Amniotic stem cell (primary cell): ENCODE measurements at regions not wholly inside any gene's neighbourhood (a gene's known extent, or its start where the extent isn't known, plus 50 kb on each side); places are given as distances from the start of the nearest gene placed in this dataset.
"Not testable (repeated sequence)": the region's sequence is repeated elsewhere in the genome, so short reads cannot be mapped to it uniquely, and the experiment has no call there.

ENCODE experiments used
- DNase-seq: peaks from one replicate; lab custom pipeline; 2025; lab: John Stamatoyannopoulos, UW

DNA sequence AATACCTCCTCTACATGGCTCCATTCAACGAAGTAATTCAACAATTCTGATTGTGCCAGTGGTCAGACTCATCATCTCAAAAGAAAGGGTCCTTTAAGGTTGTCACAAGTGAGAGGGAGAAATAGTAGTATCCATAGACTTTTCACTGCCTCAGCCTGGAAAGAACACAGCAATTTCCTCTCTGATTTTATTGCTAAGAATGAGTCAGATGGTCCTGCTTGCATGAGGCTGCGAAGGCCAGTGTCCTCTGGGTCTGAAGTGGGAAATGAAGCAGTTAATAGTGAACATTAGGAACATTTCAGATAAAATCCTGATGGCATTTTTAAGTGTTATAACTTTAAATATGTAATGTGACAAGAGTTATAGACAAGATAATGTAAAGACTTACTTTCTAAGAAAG lies 979.0 kb downstream of the EFNA5 start:
- DNase-seq = no peak

DNA sequence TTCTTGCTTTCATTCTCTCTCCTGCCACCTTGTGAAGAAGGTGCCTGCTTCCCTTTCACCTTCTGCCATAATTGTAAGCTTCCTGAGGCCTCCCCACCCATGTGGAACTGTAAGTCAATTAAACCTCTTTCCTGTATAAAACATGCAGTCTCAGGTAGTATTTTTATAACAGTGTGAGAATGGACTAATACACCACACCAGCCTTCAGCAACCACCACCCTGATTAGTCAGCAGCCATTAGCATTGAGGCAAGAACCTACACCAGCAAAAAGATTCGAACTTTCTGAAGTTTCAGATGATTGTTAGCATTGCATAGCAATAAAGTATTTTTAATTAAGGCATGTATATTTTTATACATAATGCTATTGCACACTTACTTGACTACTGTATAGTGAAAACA lies 980.2 kb downstream of the EFNA5 start:
- DNase-seq = no peak

- DNase-seq = no peak
Measured at GRCh38 chr5:106680330-106680729, 990.4 kb downstream of the EFNA5 start.

- no peak for DNase-seq
Measured at GRCh38 chr5:106677057-106677456, 993.7 kb downstream of the EFNA5 start.

GRCh38 chr5:106675687-106676086 lies 995.0 kb downstream of the EFNA5 start:
- no peak for DNase-seq

DNA sequence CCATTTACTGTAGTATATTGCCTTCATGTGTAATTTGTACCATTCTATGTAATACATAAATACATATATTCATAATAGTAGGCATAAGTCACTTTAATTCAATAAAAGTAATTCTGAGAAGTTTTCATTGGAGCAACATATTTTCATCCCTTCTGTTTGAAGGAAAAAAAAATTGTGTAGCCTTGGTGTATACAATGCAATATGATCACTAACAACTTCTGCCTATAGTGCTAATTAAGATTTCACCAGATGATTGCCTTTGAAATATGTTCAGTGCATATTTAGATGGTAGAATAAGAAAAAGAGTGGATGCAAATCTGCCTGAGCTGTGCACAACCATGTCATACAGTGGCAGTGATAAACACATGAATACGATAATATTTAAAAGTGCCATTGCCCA lies 996.8 kb downstream of the EFNA5 start:
- no peak for DNase-seq

GRCh38 chr5:106661866-106662265 lies 1008.9 kb downstream of the EFNA5 start:
- no peak for DNase-seq

DNA sequence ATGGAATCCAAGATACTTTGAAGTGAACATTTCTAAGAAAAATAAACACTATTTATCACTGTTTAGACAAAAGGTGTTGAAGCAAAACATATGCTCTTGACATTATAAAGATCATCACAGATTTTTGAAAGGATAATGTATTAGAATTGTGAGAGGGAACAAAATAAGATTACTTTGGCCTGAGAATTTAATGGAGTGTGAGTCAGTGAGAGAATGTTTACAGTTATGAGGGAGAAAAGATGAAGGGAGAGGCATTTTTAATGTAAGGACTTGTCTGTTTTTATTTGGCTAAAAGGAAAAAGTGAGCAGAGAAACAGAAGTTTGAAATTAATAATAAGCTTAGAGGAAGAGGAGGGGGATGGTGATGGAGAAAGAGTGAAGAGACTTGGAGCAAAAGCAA lies 1010.1 kb downstream of the EFNA5 start:
- DNase-seq = no peak

- DNase-seq = no peak
Measured at GRCh38 chr5:106658150-106658549, 1012.6 kb downstream of the EFNA5 start.

- no peak for DNase-seq
Measured at GRCh38 chr5:106656821-106657220, 1013.9 kb downstream of the EFNA5 start.

DNA sequence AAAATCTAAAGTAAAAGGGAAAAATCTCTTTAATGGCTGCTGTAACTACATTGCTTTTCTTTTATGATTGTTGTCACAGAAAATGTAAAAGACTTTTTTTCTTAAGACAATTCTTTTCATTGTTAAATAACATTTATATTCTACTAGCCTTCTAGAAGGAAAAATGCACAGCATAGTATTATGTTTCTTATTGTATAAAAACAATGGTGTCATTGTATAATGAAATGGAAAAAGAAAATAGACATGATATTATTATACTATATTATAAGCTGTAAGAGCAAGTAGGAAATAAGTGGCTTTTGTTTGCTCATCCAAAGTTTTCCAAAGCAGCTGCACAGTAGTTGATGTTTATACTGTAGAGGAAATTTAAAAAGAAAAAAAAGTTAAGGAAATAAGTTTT lies 1021.7 kb downstream of the EFNA5 start:
- no peak for DNase-seq

GRCh38 chr5:106648401-106648800 lies 1022.3 kb downstream of the EFNA5 start:
- DNase-seq = no peak

- no peak for DNase-seq
Measured at GRCh38 chr5:106646106-106646505, 1024.6 kb downstream of the EFNA5 start.

DNA sequence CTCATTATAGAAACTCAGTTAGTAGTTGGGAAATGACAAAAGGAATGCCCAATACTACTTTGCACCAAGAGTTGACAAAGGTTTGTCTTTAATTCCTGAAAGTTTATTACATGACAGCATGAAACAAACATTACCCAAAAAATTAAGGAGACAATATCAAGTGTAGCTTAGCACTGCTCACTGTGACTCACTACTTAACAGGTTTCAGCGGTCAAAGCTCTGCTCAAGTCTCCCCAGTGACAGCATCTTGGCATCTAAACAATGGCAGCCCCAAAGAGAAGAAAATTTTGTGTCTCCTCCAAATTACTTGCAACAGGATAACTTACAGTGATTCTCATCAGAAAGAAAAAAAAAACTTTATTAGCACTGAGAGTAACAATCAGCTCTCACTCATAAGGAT lies 1030.2 kb downstream of the EFNA5 start:
- DNase-seq = no peak

DNA sequence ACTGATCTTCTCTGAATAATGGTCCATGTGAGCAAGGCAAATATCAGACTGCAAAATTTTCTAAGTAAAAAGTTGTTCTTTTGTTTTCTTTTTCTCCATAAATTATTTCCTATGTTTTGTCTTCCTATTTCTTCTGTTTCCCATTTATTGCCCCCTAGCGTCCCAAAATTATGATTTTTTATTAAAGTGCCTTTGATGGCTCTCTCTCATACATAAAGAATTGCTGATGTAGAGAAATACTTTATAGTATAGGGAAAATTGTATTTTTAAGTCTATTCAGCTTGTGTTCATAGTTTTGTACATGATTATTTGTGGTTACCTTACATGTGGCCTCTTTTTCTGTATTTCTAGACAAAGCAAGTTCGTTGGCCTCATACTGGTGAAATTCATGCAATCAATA lies 1031.2 kb downstream of the EFNA5 start:
- no peak for DNase-seq

- no peak for DNase-seq
Measured at GRCh38 chr5:106637275-106637674, 1033.5 kb downstream of the EFNA5 start.

DNA sequence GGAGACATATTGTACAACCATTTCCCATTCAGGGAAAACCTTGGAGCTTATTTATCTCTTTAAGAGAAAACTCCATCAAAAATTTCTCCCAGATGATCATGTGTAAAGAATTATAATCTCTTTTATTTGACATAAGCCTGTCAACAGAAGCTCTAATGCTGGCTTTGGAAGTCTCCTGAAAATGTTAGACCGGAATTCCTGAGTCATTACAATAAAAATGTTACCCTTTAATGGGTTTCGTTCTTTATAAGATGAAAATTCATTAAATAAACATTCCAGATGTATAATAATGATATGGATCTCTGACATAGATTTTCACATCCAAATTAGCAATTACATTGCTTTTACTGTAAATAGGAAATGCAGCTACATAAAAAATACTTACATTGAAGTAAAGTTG lies 1036.4 kb downstream of the EFNA5 start:
- no peak for DNase-seq

DNA sequence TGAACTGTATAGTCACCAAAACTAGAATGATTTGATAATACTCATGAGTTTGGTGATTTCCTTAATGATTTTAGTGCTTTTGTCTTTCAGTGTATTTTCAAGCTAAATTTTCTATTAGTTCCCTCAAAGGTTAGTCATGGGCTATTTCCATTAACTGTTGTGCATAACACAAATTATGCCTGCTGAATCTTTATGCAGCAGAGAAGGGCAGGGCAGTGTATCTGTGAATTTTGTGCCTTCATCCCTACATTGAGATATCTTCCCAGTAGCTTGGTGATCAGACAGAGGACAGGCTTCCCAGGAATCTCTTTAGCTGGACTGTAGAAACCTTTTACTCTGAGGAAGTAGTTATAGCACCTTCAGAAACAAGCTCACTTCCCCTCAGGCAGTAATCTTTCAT lies 1036.9 kb downstream of the EFNA5 start:
- no peak for DNase-seq

- DNase-seq = not testable (repeated sequence)
Measured at GRCh38 chr5:106628456-106628855, 1042.3 kb downstream of the EFNA5 start.

DNA sequence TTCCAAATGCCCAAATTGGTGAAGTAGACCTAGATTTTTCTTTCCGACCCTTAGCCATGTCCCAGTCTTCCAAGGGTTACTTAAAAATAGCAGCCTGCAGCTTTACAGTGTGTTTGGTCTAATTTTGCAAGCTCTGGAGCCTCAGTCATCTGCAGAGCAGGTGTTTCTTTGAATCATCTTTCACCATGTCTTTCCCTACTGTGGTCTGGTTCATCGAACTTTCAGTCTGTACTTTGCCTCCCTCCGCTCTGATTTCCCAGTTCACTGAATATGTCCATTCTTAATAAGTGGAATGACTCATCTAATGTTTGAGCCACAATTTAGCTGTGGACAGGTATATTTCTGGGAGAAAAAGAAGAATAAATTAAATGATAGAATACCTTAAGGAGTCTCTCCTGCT lies 1060.7 kb downstream of the EFNA5 start:
- DNase-seq = no peak

DNA sequence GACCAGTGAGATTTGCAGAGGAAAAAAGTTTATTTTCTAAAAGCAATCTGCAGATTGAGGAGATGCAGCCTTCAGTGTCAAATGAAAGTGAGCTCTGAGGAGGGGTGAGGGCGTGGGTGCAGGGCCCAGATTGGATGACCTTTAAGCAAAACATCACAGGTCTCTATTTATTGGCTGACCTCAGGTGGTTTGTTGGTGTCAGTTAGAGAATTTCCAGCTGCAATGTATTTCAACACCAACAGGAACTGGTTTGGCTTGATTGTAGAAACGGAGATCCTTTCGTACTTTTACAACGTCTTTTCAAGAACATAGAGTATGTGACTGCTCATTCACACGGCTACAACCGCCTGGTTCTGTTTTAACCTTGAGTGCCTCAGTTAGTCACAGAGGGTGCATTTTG lies 1069.1 kb downstream of the EFNA5 start:
- no peak for DNase-seq

DNA sequence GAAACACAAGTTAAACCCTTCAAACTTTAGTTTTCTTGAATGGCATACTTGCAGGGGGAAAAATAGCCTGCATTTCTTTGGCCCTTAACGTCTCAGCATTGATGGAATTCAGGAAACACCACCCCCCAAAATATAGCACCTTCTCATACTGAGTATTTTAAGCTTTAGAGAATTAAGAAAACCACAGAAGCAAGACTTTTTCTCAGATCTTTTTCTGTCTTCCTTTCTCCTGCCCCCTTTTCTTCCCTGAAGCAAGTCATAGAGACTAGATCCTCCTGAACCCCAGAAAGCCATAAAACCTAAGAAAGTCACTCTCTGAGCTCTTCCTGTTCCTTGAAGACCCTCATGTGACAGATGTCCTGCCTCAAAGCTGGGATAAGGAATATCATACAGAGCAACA lies 1069.9 kb downstream of the EFNA5 start:
- DNase-seq = no peak

DNA sequence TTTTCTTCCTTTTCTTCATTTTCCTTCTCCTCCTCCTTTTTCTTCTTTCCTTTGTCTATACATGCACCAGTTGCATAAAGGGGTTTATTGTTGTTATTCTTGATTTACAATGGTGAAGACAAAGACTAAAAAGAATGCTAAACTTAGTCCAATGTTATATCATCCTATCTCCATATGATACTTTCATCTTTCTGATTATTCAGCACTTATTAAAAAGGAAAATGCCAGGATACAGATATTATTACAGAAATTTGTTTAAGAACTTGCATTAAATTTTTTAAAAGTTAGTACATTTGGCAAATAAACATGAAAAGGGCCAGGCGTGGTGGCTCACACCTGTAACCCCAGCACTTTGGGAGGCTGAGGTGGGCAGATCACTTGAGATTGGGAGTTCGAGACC lies 1074.9 kb downstream of the EFNA5 start:
- no peak for DNase-seq

DNA sequence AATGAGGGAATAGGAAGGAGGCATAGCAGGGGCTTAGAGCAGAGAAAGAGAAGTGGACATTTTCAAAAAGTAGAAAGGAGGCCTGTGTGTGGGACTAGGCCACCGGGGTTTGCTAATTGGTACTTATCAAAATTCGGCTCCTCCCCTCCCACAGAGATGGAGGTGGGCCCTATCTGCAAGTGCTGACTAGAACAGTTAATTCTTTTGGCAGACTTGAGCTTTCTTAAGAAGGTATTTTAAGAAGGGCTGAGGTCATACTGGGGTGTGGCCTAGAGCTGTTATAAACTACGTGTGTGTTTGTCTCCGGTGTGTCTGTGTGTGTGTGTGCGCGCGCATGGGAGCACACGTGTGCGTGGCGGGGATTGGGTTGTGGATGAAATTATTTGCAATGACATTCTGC lies 1086.5 kb downstream of the EFNA5 start:
- no peak for DNase-seq

GRCh38 chr5:106578736-106579135 lies 1092.0 kb downstream of the EFNA5 start:
- no peak for DNase-seq
